Retinal pigment epithelial cell (primary cell): ENCODE measurements at regions not wholly inside any gene's neighbourhood (a gene's known extent, or its start where the extent isn't known, plus 50 kb on each side); places are given as distances from the start of the nearest gene placed in this dataset.

Source experiments
- DNase-seq: peaks from one replicate; pipeline ENCODE4 v3.0.0-alpha.2; 2010; ENCODE audit warnings: low read depth
- H3K4me3 ChIP-seq: 2 replicates; pipeline ENCODE4 v1.5.1; 2011; ENCODE audit warnings: mild to moderate bottlenecking, low read length, control low read depth, moderate library complexity
- CTCF ChIP-seq: conservative IDR thresholded peaks from 2 replicates; pipeline ENCODE4 v1.5.1; 2011; ENCODE audit warnings: low read depth, low read length, control low read depth, inconsistent platforms

DNA sequence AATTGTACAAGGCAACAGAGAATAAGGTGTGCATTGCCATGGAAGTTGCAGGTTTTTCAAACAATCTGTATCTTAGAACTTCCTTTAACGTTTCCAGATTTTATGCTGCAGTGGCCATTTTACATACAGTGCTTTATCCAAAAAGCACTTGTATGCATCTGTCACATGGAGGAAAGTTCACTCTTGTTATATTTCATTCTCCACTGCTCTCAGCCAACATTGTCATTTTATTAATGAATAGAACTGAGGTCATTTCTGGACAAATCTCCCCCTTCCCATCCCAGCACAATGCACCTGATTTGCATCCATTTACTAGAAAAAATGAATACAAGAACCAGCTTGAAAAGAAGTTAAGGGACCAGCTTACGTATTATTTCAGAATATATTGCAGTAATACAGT, 342.0 kb downstream of the USP25 start:
- no peak for TF ChIP-seq CTCF
- no peak overlapping the region for H3K4me3 ChIP-seq
- no peak for DNase-seq

DNA sequence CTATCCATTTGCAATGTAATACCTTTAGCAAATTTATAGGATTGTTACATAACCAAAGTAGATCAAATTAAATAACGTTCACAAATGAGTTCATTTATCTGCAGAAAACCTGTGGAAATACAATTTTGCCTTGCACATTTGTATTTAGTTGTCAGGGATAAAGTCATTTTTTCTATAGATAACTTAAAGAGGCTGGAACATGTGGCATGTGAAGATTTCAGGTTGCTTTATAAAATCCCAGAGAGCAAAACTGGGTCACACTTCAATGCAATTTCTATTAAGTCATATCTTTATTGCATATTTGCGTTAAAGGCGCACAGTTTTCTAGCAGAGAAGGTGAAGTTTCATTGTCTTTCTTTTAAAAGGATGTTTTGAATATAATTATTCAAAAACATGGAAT, 342.4 kb downstream of the USP25 start:
- TF ChIP-seq CTCF, result no peak
- H3K4me3 ChIP-seq, result no peak overlapping the region
- DNase-seq, result no peak

DNA sequence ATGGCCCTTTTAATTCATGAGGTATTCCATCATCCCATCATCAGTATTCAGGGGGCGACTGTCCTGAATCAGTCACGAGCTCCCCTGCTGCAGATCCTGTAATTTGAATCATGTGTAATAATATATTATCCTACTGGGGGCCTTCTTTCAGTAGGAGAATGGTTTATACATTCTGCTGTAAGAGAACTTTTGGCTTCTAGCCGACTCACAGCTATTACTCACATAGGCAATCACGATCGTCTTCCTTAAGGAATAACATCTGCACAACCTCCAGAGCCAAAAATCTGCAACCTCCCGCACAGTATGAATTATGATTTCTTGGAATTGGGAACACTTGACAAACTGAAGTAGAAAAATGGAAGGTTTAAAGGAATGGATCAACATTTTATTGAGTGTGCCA, 343.0 kb downstream of the USP25 start:
- no peak for DNase-seq
- no peak for TF ChIP-seq CTCF
- no peak overlapping the region for H3K4me3 ChIP-seq

DNA sequence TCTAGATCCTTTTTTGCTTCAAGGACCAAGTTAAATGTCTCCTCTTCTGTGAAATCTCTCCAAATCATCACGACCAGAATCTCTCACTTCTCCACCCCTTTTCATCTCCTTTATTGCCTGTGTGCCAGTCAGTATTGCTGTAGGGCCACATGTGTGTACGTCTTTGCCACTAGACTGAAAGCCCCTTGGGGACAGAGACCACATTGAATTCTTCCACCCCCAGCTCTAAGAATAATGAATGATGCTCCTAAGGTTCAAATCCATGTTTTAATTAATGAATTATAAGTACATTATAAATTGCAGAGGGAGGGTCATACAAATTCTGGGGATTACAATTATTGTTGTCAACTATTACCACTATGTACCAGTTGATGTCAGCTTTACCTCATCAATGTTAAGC, 343.8 kb downstream of the USP25 start:
- H3K4me3 ChIP-seq, result no peak overlapping the region
- DNase-seq, result no peak
- TF ChIP-seq CTCF, result no peak

- DNase-seq, result no peak
These were observed 345.2 kb downstream of the USP25 start for GRCh38 chr21:16074950-16075489.

DNA sequence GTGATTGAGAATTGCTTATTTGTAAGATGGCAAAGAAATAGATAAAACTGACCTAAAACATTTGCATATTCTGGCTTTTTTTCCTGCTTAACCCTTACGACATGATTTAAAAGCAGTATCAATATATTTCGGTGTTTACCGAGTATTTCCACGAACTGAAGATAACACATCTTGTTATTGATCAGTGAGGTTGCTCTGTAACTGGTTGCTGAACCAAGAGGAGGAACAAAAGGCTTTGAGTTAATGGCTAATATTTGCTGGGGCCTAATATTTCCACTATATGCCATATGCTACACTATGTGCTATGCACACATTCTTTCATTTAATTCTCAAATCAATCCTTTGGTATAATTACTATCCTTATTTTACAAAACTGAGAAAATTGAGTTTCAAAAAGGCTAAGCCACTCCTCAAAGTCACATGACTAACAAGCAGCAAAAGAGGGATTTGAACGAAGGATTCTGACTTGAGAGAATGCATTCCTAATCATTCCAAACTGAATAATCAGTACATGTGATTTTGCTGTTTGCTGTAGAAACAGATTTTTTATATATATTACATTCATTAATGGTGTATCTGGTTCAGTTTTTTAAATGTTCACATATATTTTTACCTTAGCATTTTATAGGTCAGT, 346.0 kb downstream of the USP25 start:
- TF ChIP-seq CTCF, result no peak
- no peak for DNase-seq
- no peak overlapping the region for H3K4me3 ChIP-seq

More at GRCh38 chr21:16074950-16075489, 345.2 kb downstream of the USP25 start:
- H3K4me3 ChIP-seq, result no peak overlapping the region
- no peak for TF ChIP-seq CTCF

- TF ChIP-seq CTCF, result no peak
- no peak overlapping the region for H3K4me3 ChIP-seq
- DNase-seq, result no peak
These were observed 346.7 kb downstream of the USP25 start for GRCh38 chr21:16076465-16076864.
